Stomach (tissue), 4 donors: ENCODE measurements at regions not wholly inside any gene's neighbourhood (a gene's known extent, or its start where the extent isn't known, plus 50 kb on each side); places are given as distances from the start of the nearest gene placed in this dataset.

ENCODE experiments used
- CTCF ChIP-seq, 7 experiments: fragments of 450-650 bp in 4 of 7; fragments of 200-600 bp in 3 of 7; sonication (generic) in 3 of 7; IDR thresholded peaks; one replicate each; pipeline ENCODE4 v1.5.1; 2016 to 2019; ENCODE audit warnings: antibody characterized with exemption in 7 of 7, control low read depth in 2 of 7, mild to moderate bottlenecking in 1 of 7
- POLR2AphosphoS5 ChIP-seq, 3 donors: sonication (generic); formaldehyde crosslinking; IDR thresholded peaks; one replicate each; pipeline ENCODE4 v1.6.1; 2016; ENCODE audit warnings: antibody characterized with exemption in 3 of 3

- TF ChIP-seq CTCF (IDR thresholded peaks at IDR 0.05), result no peak
- no peak for TF ChIP-seq POLR2AphosphoS5 (IDR thresholded peaks at IDR 0.05)
Measured at GRCh38 chr1:59064592-59064991, 232.3 kb upstream of the FGGY start.
